Activated T-helper 17 cell treated with anti-CD3 and anti-CD28 coated beads, Interleukin-2, amount 50 U/mL, for 72 hours (primary cell): ENCODE measurements at regions not wholly inside any gene's neighbourhood (a gene's known extent, or its start where the extent isn't known, plus 50 kb on each side); places are given as distances from the start of the nearest gene placed in this dataset.

Experiments used
- ATAC-seq: fragments of 150-1000 bp; cut with Tn5 transposase; replicated peaks from 2 replicates; pipeline ENCODE4 v1.10.0; 2021; ENCODE audit warnings: mild to moderate bottlenecking, moderate library complexity
- H3K27ac Mint-ChIP-seq: one replicate; pipeline ENCODE4 v1.8.0; 2022; ENCODE audit warnings: mixed read lengths
- H3K27me3 Mint-ChIP-seq: one replicate; pipeline ENCODE4 v1.8.0; 2022; ENCODE audit warnings: mixed read lengths
- H3K36me3 Mint-ChIP-seq: one replicate; pipeline ENCODE4 v1.8.0; 2022; ENCODE audit warnings: low read depth, mild to moderate bottlenecking, mixed read lengths
- H3K4me1 Mint-ChIP-seq: one replicate; pipeline ENCODE4 v1.8.0; 2022; ENCODE audit warnings: mixed read lengths
- H3K4me3 Mint-ChIP-seq: one replicate; pipeline ENCODE4 v1.8.0; 2022; ENCODE audit warnings: mild to moderate bottlenecking, mixed read lengths
- H3K9me3 Mint-ChIP-seq: one replicate; pipeline ENCODE4 v1.8.0; 2022; ENCODE audit warnings: mixed read lengths

DNA sequence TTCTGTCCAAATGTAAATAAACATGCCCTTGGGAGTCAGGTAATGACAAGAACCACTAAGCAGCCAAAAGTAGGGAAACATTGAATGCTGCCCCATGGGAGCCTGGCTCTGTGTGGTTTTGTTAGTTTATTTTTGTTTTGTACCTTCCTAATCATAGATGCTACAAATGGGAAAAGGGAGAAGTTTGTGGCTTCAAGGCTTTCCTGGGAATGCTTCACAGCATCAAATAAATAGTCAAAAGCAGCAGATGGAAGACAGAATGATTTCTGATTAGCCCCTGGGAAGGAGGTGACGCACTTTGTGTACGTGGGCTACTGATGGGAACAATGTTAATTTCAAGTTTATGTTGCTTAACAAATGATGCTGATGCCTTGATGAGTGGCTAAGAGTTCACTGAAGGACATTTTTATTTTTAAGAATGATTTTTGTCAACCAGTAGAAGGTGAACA, 532.7 kb downstream of the BCKDHB start:
- H3K4me3 Mint-ChIP-seq: no peak overlapping the region

DNA sequence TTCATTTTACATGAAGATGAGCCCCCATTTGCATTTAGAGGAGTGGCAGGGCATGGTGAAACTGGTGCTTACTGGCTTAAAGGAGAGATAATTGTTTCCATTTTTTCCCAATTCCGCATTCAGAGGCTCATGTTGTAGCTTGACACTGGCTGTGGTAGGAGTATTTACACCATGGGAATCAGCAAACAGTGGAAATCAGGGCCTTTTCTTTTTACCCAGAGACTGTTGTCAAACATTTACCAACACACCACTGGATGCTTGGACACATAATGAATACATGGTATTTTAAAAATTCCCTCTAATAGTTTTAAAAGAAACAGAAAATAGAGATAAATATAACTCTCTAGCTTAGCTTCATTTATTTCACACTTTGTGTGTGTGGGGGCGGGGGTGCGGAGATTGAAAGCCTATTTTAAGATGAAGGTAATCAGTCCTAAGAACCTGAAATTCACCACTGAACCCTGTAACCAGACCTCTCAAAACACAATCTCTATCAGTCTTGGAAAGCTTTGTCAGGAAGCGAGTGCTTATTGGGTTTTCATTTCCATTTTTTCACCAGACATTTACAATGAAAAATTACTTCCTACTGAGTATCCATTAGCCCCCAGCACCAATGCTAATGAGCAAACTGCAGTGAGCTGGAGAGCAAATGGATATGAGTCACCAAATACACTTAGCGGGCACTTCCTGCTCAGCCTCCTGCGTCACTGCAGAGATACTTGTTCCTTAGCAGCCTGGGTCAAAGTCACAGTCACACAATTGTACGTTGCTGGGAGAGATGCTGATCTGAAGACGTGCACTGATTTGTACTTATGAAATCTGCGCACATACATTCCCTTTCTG, 532.0 kb downstream of the BCKDHB start:
- ATAC-seq: peak; percentile 42
- Mint-ChIP-seq H3K27me3 (no peaks in the 10 kb centered on the region), H3K4me1 (no peaks in the 10 kb centered on the region), H3K27ac (no peak overlapping the region), H3K36me3 (no peaks in the 10 kb centered on the region), H3K4me3 (no peak overlapping the region), H3K9me3 (no peaks in the 10 kb centered on the region)

More for the DNA sequence above, 532.7 kb downstream of the BCKDHB start:
- Mint-ChIP-seq H3K4me1 (no peaks in the 10 kb centered on the region), H3K36me3 (no peaks in the 10 kb centered on the region), H3K27ac (no peak overlapping the region), H3K27me3 (no peaks in the 10 kb centered on the region), H3K9me3 (no peaks in the 10 kb centered on the region)
- ATAC-seq: no peak

- Mint-ChIP-seq H3K4me3 (no peak overlapping the region), H3K36me3 (no peaks in the 10 kb centered on the region), H3K27ac (no peak overlapping the region), H3K27me3 (no peaks in the 10 kb centered on the region), H3K4me1 (no peaks in the 10 kb centered on the region), H3K9me3 (no peaks in the 10 kb centered on the region)
- no peak for ATAC-seq
These were observed 530.8 kb downstream of the BCKDHB start for GRCh38 chr6:80637312-80637711.

DNA sequence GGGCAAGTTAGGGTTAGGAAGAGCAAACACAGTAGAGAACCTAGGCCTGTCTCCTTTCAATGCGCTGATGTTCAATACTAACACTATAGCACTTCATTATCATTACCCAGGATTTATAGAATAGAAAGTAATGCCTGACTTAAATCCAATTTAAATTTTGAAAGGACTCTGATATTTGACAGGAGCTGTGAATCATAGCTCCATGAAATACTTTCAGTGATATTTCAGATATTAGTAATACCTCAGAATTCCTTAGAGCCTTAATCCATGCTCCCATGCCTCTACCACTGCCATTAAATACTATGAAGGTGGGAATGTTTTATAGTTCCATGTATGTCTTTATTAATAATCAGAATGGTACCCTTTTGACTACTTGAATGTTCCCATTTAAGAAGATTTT, 530.2 kb downstream of the BCKDHB start:
- no peak overlapping the region for H3K4me3 Mint-ChIP-seq
- H3K4me1 Mint-ChIP-seq: no peaks in the 10 kb centered on the region
- no peak for ATAC-seq
- H3K36me3 Mint-ChIP-seq: no peaks in the 10 kb centered on the region
- H3K27ac Mint-ChIP-seq: no peak overlapping the region
- H3K9me3 Mint-ChIP-seq: no peaks in the 10 kb centered on the region
- no peaks in the 10 kb centered on the region for H3K27me3 Mint-ChIP-seq

- Mint-ChIP-seq H3K4me3 (no peak overlapping the region), H3K36me3 (no peaks in the 10 kb centered on the region), H3K27me3 (no peaks in the 10 kb centered on the region), H3K4me1 (no peaks in the 10 kb centered on the region), H3K27ac (no peak overlapping the region), H3K9me3 (no peaks in the 10 kb centered on the region)
- no peak for ATAC-seq
These were observed 526.9 kb downstream of the BCKDHB start for GRCh38 chr6:80633412-80633811.

DNA sequence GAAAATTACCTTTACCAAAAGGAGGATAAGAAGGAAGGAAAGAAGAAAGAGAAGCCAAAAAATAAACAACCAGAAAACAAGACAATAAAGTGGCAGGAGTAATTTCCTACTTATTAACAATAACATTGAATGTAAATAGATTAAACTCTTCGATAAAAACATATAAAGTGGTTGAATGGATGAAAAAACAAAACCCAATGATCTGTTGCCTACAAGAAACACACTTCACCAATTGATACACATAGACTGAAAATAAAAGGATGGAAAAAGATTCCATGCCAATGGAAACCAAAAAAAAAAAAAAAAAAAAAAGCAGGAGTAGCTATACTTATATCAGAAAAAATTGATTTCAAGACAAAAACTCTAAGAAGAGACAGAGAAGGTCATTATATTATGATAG, 518.9 kb downstream of the BCKDHB start:
- Mint-ChIP-seq H3K36me3 (no peaks in the 10 kb centered on the region), H3K9me3 (peaks cover 5% of the 10 kb centered on the region), H3K4me1 (no peaks in the 10 kb centered on the region), H3K27ac (no peak overlapping the region), H3K4me3 (no peak overlapping the region), H3K27me3 (no peaks in the 10 kb centered on the region)
- ATAC-seq: no peak

- no peaks in the 10 kb centered on the region for H3K27me3 Mint-ChIP-seq
- H3K9me3 Mint-ChIP-seq: peaks cover 5% of the 10 kb centered on the region
- H3K4me1 Mint-ChIP-seq: no peaks in the 10 kb centered on the region
- H3K27ac Mint-ChIP-seq: no peak overlapping the region
- no peaks in the 10 kb centered on the region for H3K36me3 Mint-ChIP-seq
- no peak for ATAC-seq
- H3K4me3 Mint-ChIP-seq: no peak overlapping the region
These were observed 516.8 kb downstream of the BCKDHB start for GRCh38 chr6:80623066-80623815.

DNA sequence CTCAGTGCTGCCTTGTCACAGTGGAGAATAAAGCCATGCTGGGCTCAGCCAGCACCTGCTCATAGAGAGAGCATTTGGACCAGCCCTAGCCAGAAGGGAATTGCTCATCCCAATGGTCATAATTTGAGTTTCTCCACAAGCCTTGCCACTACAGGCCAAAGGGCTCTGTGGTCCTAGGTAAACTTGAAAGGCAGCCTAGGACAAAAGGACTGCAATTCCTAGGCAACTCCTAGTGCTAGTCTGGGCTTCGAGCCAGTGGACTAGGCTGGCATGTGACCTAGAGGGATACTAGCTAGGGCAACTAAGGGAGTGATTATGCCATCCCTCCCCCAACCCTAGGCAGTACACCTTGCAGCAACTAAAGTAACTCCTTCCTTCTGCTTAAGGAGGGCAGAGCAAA, 516.2 kb downstream of the BCKDHB start:
- peaks cover 5% of the 10 kb centered on the region for H3K9me3 Mint-ChIP-seq
- H3K4me1 Mint-ChIP-seq: no peaks in the 10 kb centered on the region
- H3K4me3 Mint-ChIP-seq: no peak overlapping the region
- no peaks in the 10 kb centered on the region for H3K36me3 Mint-ChIP-seq
- no peak for ATAC-seq
- no peak overlapping the region for H3K27ac Mint-ChIP-seq
- H3K27me3 Mint-ChIP-seq: no peaks in the 10 kb centered on the region

DNA sequence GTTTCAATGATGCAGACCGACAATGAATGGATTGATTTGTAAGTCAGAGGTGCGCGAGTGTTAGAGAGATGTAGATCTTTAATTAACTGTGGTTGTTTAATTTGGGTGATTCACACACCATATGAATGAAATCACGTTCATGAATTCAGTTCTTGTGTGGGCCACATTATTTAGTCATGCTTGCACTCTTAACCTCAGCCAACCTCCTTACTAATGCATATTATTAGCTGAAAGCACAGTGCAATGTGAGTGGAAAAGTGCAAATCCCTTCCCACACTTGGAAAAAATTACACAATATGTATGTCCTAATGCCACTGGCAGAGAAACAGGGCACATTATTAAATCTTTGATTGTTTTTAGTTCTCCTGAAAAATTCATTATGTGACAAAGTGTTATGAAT, 512.5 kb downstream of the BCKDHB start:
- no peak overlapping the region for H3K4me3 Mint-ChIP-seq
- no peaks in the 10 kb centered on the region for H3K36me3 Mint-ChIP-seq
- no peak overlapping the region for H3K27ac Mint-ChIP-seq
- H3K4me1 Mint-ChIP-seq: no peaks in the 10 kb centered on the region
- no peaks in the 10 kb centered on the region for H3K9me3 Mint-ChIP-seq
- H3K27me3 Mint-ChIP-seq: no peaks in the 10 kb centered on the region
- no peak for ATAC-seq

GRCh38 chr6:80610846-80611245, 504.4 kb downstream of the BCKDHB start:
- H3K9me3 Mint-ChIP-seq: peaks cover 5% of the 10 kb centered on the region
- H3K27me3 Mint-ChIP-seq: peaks cover 4% of the 10 kb centered on the region
- no peak overlapping the region for H3K27ac Mint-ChIP-seq
- H3K4me3 Mint-ChIP-seq: no peak overlapping the region
- no peaks in the 10 kb centered on the region for H3K4me1 Mint-ChIP-seq
- peak; percentile 45 for ATAC-seq
- no peaks in the 10 kb centered on the region for H3K36me3 Mint-ChIP-seq

DNA sequence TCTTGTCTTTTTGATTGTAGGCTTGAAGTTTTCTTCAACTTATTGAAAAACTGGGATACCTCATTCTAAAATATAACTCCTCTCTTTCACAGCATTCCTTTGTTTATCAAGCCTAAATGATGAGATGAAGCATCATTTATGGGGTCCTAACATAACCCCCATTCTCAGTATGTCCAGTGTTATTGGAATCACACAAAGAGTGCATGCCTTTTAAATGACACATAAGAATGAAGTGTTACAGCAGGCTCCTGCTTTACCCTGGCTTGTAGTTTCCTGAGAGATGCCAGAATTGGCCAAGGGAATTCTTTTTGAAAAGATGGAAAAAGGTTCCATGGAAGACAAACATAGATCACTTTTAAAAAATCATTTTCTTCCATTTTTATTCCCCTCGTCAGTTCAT, 502.4 kb downstream of the BCKDHB start:
- Mint-ChIP-seq H3K36me3 (no peaks in the 10 kb centered on the region), H3K27me3 (peaks cover 15% of the 10 kb centered on the region), H3K9me3 (peaks cover 5% of the 10 kb centered on the region), H3K4me3 (no peak overlapping the region), H3K4me1 (no peaks in the 10 kb centered on the region), H3K27ac (no peak overlapping the region)
- no peak for ATAC-seq

DNA sequence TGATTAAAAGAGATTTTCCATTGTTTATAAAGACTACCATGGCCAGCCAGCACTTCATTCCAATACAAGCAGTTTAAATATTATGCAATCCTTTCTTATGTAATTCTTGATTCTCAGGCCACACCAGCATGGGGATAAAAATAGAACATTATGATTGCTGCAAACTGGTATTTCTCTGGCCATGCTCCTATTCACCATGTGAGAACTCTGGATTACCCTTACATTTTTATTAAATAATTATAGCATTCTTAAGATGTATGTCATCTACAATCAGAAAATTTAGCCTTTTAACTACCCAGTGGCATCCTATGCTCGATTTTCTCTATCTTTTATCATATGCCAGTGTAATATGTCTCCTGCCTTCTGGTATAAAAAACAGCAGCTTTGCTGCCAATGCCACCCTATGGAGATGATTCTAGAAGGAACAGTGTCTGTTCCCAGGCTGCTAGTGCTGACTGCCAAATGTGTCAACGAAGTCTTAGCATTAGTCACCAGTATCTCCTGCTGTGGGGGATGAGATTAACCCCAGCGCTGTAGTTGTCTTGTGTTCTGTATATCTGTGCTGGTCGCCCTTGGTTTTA, 501.4 kb downstream of the BCKDHB start:
- ATAC-seq: no peak
- Mint-ChIP-seq H3K4me3 (no peak overlapping the region), H3K27ac (no peak overlapping the region), H3K36me3 (no peaks in the 10 kb centered on the region), H3K9me3 (no peaks in the 10 kb centered on the region), H3K4me1 (no peaks in the 10 kb centered on the region), H3K27me3 (peaks cover 11% of the 10 kb centered on the region)

DNA sequence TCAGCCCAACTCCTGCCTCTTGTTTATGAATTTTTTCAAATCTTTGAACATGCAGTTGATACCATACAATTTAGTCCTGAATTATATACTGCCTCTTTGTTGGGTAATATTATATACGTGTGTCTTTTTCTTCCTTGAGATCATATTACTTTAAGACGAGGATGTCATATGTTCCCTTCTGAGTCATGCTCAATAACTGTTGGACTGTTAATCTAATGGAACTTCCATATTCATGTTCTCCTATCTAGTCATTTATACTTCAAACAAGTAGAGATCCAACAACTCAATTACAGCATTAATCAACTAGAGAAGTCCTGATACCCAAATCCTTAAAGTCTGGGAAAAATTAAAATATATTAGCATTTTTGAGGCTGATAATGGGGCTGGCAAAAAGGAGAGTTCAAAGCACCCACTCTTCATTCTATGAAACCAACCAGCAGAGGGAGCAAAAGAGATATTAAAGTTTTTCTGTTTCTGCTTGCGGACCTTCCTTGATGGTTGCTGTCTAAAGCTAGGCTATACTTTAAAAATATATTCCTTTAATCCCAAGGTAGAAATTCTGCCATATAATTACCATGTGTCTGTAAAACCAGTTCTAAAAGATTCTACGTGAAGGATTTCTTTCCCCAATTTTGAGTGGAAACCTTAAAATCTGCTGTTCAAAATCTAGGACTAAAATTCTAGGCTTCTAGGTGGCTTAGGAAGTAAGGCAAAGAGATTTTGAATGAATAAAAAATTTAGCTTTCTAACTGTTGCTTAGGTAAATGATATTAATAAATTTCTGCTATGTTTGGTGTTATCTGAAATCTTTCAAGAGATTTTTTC, 498.9 kb downstream of the BCKDHB start:
- ATAC-seq: no peak
- Mint-ChIP-seq H3K4me1 (no peaks in the 10 kb centered on the region), H3K9me3 (no peaks in the 10 kb centered on the region), H3K27me3 (peaks cover 11% of the 10 kb centered on the region), H3K36me3 (no peaks in the 10 kb centered on the region), H3K4me3 (no peak overlapping the region), H3K27ac (no peak overlapping the region)

- H3K36me3 Mint-ChIP-seq: no peaks in the 10 kb centered on the region
These were observed 497.2 kb downstream of the BCKDHB start for GRCh38 chr6:80603679-80604078.

More at GRCh38 chr6:80603679-80604078, 497.2 kb downstream of the BCKDHB start:
- no peaks in the 10 kb centered on the region for H3K4me1 Mint-ChIP-seq
- H3K9me3 Mint-ChIP-seq: no peaks in the 10 kb centered on the region
- H3K27me3 Mint-ChIP-seq: peaks cover 11% of the 10 kb centered on the region
- H3K4me3 Mint-ChIP-seq: no peak overlapping the region
- ATAC-seq: no peak
- H3K27ac Mint-ChIP-seq: no peak overlapping the region
